A673 (cell line): ENCODE measurements at regions not wholly inside any gene's neighbourhood (a gene's known extent, or its start where the extent isn't known, plus 50 kb on each side); places are given as distances from the start of the nearest gene placed in this dataset.

ENCODE experiments used
- BruUV-seq: library from RNA; stranded (reverse); fragments of 400-500 nt; replicated peaks from 2 replicates; lab custom pipeline; 2021; lab: Mats Ljungman, UMichigan
- CTCF ChIA-PET: fragments of 300-600 bp; sonication (Branson Sonifier 250); formaldehyde crosslinking; loops from one replicate; lab custom pipeline; 2022; ENCODE audit warnings: antibody characterized with exemption; lab: Charles Lee
- POLR2A ChIA-PET: fragments of 300-600 bp; sonication (Branson Sonifier 250); formaldehyde crosslinking; loops from one replicate; lab custom pipeline; 2022; ENCODE audit warnings: antibody characterized with exemption; ENCODE audit not compliant: low non-redundant PET; lab: Charles Lee
- DNase-seq: peaks from one replicate; pipeline ENCODE4 v3.0.0-alpha.2; 2015; ENCODE audit warnings: low spot score
- H3K27ac ChIP-seq: fragments of 200-600 bp; sonication (generic); 2 replicates; pipeline ENCODE4 v1.5.1; 2016; ENCODE audit warnings: mixed run types, low read depth, mild to moderate bottlenecking, mixed read lengths, antibody characterized with exemption, low read length; ENCODE audit not compliant: poor library complexity, severe bottlenecking
- H3K27me3 ChIP-seq: fragments of 200-600 bp; sonication (generic); replicated peaks from 2 replicates; pipeline ENCODE4 v1.6.1; 2017; ENCODE audit warnings: mixed run types, low read depth, mild to moderate bottlenecking, mixed read lengths, antibody characterized with exemption, low read length; ENCODE audit not compliant: insufficient read depth, poor library complexity
- H3K36me3 ChIP-seq: fragments of 200-600 bp; sonication (generic); 2 replicates; pipeline ENCODE4 v1.6.1; 2016; ENCODE audit warnings: mixed run types, mild to moderate bottlenecking, mixed read lengths, antibody characterized with exemption, low read length; ENCODE audit not compliant: insufficient read depth, poor library complexity, severe bottlenecking
- H3K4me1 ChIP-seq: fragments of 200-600 bp; sonication (generic); 2 replicates; pipeline ENCODE4 v1.6.1; 2017; ENCODE audit warnings: mixed run types, mild to moderate bottlenecking, mixed read lengths, antibody characterized with exemption, low read length; ENCODE audit not compliant: insufficient read depth, poor library complexity, severe bottlenecking
- H3K4me3 ChIP-seq: fragments of 200-600 bp; sonication (generic); 2 replicates; pipeline ENCODE4 v1.5.1; 2016; ENCODE audit warnings: low read depth, mixed run types, mild to moderate bottlenecking, mixed read lengths, low read length; ENCODE audit not compliant: poor library complexity, severe bottlenecking
- H3K9me3 ChIP-seq: fragments of 200-600 bp; sonication (generic); 2 replicates; pipeline ENCODE4 v1.6.1; 2016; ENCODE audit warnings: mixed run types, low read depth, mild to moderate bottlenecking, mixed read lengths, antibody characterized with exemption, low read length; ENCODE audit not compliant: poor library complexity, severe bottlenecking
- EZH2 ChIP-seq: fragments of 200-600 bp; sonication (generic); IDR thresholded peaks from 2 replicates; pipeline ENCODE4 v1.6.1; 2017; ENCODE audit warnings: borderline replicate concordance, low read depth, mild to moderate bottlenecking, mixed read lengths, antibody characterized with exemption, low read length; ENCODE audit not compliant: poor library complexity, severe bottlenecking
- intact Hi-C: fragments of 100-400 bp; cut with micrococcal nuclease; formaldehyde crosslinking; loops from one replicate; pipeline ENCODE4 v1.10.0; 2022; ENCODE audit not compliant: unreplicated experiment
- TF ChIP-seq, protein P1 (sequence below): fragments of 300-800, 200-600 bp; sonication (generic); conservative IDR thresholded peaks from 2 replicates; pipeline ENCODE4 v1.5.1; 2017; ENCODE audit warnings: low read depth, mild to moderate bottlenecking, antibody characterized with exemption, low read length, moderate library complexity, mixed read lengths

DNA sequence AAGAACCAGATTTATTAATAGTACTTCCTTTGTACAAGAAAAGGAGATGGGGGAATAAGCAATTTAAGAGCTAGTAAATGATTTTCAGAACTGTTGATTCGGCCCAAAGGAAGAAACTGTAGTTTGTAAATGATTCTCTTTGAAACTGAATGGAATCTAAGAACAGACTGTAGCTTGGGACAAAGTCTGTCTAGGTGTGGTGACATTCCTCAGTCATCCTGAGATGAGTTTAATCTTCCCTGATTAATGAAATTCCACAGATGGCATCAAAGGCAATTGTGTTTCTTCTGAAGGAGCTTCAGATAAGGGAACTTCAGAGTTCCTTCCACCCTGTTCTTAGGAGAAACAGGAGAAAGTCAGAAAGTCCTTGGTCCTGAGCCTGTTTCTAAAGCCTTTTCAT lies 2095.9 kb downstream of the LRRC4C start:
- Histone ChIP-seq H3K4me3 (no peak overlapping the region), H3K27me3 (no peaks in the 10 kb centered on the region), H3K9me3 (peaks cover 18% of the 10 kb centered on the region), H3K27ac (peak overlapping the region; percentile 5), H3K36me3 (peaks cover 10% of the 10 kb centered on the region), H3K4me1 (peaks cover 32% of the 10 kb centered on the region)
- CTCF ChIA-PET = no interaction called here
- TF ChIP-seq EZH2 = no peak
- TF ChIP-seq, protein P1, sequence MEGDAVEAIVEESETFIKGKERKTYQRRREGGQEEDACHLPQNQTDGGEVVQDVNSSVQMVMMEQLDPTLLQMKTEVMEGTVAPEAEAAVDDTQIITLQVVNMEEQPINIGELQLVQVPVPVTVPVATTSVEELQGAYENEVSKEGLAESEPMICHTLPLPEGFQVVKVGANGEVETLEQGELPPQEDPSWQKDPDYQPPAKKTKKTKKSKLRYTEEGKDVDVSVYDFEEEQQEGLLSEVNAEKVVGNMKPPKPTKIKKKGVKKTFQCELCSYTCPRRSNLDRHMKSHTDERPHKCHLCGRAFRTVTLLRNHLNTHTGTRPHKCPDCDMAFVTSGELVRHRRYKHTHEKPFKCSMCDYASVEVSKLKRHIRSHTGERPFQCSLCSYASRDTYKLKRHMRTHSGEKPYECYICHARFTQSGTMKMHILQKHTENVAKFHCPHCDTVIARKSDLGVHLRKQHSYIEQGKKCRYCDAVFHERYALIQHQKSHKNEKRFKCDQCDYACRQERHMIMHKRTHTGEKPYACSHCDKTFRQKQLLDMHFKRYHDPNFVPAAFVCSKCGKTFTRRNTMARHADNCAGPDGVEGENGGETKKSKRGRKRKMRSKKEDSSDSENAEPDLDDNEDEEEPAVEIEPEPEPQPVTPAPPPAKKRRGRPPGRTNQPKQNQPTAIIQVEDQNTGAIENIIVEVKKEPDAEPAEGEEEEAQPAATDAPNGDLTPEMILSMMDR = no peak
- intact Hi-C loops = no loop called here
- POLR2A ChIA-PET = no interaction called here
- BruUV-seq = no TSS peak
- DNase-seq = no peak

DNA sequence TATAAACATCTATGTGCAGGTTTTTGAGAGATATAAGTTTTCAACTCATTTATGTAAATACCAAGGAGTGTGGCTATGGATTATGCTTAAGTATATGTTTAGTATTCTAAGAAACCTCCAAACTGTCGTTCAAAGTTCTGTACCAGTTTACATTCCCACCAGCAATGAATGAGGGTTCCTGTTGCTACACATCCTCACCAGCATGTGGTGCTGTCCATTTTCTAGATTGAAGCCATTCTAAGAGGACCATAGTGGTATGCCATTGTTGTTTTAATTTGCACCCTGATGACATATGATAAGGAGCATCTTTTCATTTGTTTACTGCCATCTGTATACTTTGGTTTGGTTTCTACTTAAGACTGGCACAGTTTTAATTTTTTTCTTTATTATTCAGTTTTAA lies 2097.9 kb downstream of the LRRC4C start:
- TF ChIP-seq EZH2 = no peak
- TF ChIP-seq, protein P1 = peak; percentile 30; the same call in 1 of the 2 replicates
- BruUV-seq = no TSS peak
- Histone ChIP-seq H3K36me3 (peaks cover 7% of the 10 kb centered on the region), H3K27me3 (no peaks in the 10 kb centered on the region), H3K9me3 (peaks cover 24% of the 10 kb centered on the region), H3K4me3 (no peak overlapping the region), H3K4me1 (peaks cover 15% of the 10 kb centered on the region), H3K27ac (no peak overlapping the region)
- POLR2A ChIA-PET = no interaction called here
- intact Hi-C loops = no loop called here
- CTCF ChIA-PET = no interaction called here
- no peak for DNase-seq

DNA sequence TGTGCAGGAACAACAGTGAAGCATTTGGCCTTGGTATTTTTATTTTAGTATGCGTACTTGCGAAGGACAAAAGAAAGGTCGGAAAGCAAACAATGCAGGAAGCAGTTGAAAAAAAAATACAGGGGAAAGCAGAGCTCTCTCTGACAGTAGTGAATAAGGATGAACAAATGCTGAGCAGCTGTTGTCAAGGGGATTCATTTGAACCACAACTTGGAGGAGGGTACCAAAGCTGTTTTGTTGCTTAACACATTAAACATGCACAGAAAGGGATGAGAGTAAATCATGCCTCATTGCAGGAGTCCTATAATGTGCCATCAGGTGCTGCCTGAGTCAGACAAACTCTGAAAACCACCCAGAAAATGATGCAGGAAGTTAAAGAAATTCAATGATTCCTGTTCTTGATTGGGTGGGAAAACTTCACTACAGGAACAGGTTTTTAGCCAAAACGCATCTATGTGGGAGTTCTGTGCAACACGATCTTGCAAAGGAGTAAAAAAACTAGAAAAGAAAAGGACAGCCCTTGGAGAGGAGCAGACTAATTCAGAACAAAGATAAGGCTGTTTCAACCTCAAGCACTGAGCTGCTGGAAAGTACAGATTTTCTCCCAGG lies 2113.5 kb downstream of the LRRC4C start:
- no TSS peak for BruUV-seq
- intact Hi-C loops = no loop called here
- peak overlapping the region; percentile 29 for H3K27ac ChIP-seq
- peaks cover 15% of the 10 kb centered on the region for H3K4me1 ChIP-seq
- TF ChIP-seq, protein P1 = no peak
- no peak for TF ChIP-seq EZH2
- H3K36me3 ChIP-seq = no peaks in the 10 kb centered on the region
- no peaks in the 10 kb centered on the region for H3K27me3 ChIP-seq
- POLR2A ChIA-PET = interaction anchor here (0.6 kb wide), 1 partner anchor 30 kb away, joined by 3 read pairs; no protein-coding TSS in a partner anchor
- peak; percentile 46 for DNase-seq
- H3K9me3 ChIP-seq = peaks cover 3% of the 10 kb centered on the region
- H3K4me3 ChIP-seq = no peak overlapping the region
- CTCF ChIA-PET = interaction anchor here (0.6 kb wide), 2 partner anchors 22 to 748 kb away, joined by 3 read pairs; no protein-coding TSS in a partner anchor
